ENCODE measurements at regions not wholly inside any gene's neighbourhood (a gene's known extent, or its start where the extent isn't known, plus 50 kb on each side); places are given as distances from the start of the nearest gene placed in this dataset.

DNA sequence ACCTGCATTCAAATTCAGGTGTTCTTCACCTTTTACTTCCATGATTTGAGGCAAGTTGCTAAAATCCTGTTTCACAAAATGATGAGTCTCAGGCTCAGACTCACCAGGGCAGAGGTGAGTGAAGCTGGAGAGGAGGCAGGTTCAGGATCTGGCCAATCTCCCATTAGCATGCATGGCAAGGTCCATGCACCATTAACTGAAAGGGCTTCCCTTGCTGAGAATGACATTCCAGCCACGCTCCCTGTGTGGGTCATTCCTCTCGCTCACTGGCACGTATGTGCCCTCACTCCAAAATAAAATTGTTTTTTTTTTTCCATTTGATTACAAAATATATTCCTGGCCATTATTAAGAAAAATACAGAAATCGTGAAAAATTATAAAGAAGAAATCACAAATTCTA is 257.6 kb downstream of the C12orf75 start:
- POLR2A ChIA-PET, result no interaction called here
- Histone ChIP-seq H3K4me2 (ENCODE audit: low read length) (no peak overlapping the region), H3K9me2 (ENCODE audit: insufficient read depth) (no peaks in the 10 kb centered on the region), H3K9me3 (ENCODE audit: control insufficient read depth in 1 of 2, insufficient read depth in 1 of 2, low read depth in 1 of 2, low read length in 2 of 2) (no peaks in the 10 kb centered on the region), H3K4me1 (ENCODE audit: control insufficient read depth in 1 of 2, insufficient read depth in 2 of 2, low read length in 2 of 2) (no peaks in the 10 kb centered on the region), H4K20me1 (ENCODE audit: insufficient read depth) (no peaks in the 10 kb centered on the region), H3K9ac (ENCODE audit: low read length) (no peak overlapping the region), H3K27me3 (ENCODE audit: insufficient read depth, low read length) (no peaks in the 10 kb centered on the region), H3K36me3 (ENCODE audit: control insufficient read depth in 1 of 2, insufficient read depth in 2 of 2, low read length in 2 of 2) (no peaks in the 10 kb centered on the region), H2AFZ (ENCODE audit: low read depth, low read length, poor library complexity, severe bottlenecking) (no peak overlapping the region), H3K79me2 (ENCODE audit: insufficient read depth, low read length) (no peaks in the 10 kb centered on the region), H3K4me3 (replicated peaks in 1 of 2; ENCODE audit: low read depth in 1 of 2, low read length in 2 of 2) (no peak overlapping the region), H3K27ac (ENCODE audit: low read depth, low read length) (no peak overlapping the region)
- BruUV-seq (replicated peaks), result no TSS peak
- RAD21 ChIA-PET (ENCODE audit: low non-redundant PET in 1 of 2, low total read pairs in 2 of 2, uncharacterized antibody in 2 of 2, unreplicated experiment in 2 of 2), result no interaction called here
- ATAC-seq (no peak), DNase-seq (ENCODE audit: low read depth, low spot score) (no peak)
- intact Hi-C loops (cut with micrococcal nuclease), result no loop called here
- TF ChIP-seq ZNF274 (IDR thresholded peaks at IDR 0.05; ENCODE audit: low read depth, low read length), result no peak
- TF ChIP-seq EGR1 (IDR thresholded peaks at IDR 0.05; ENCODE audit: low read depth), result no peak
- TF ChIP-seq EZH2phosphoT487 (IDR thresholded peaks at IDR 0.05; ENCODE audit: borderline replicate concordance), result no peak
- TF ChIP-seq JUND (IDR thresholded peaks at IDR 0.05), result no peak
- TF ChIP-seq POLR2A (IDR thresholded peaks at IDR 0.05; ENCODE audit: borderline replicate concordance, extremely low read depth, insufficient read depth, insufficient read length), result no peak
- CTCF ChIA-PET, result no interaction called here

DNA sequence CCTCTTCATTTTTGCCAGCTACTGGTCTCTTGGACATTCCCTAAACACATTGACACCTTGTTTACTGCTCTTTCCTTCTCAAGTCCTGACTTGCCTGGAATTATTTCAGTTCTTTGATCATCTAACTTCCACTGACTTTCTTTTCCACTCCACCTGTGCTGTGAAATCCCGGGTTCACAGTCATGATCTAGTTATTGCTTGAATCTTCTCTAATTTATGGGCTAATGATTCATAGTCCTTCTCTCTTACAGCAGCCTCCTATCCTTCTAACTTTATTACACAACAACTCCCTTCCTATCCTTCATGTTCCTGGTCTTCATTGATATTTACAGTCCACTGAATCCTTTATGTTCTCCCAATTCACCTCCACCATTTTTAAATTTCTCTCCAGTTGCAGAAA is 260.1 kb downstream of the C12orf75 start:
- no peak overlapping the region for H2AFZ ChIP-seq (ENCODE audit: low read depth, low read length, poor library complexity, severe bottlenecking)
- no peak overlapping the region for H3K27ac ChIP-seq (ENCODE audit: low read depth, low read length)
- TF ChIP-seq CBX3 (IDR thresholded peaks at IDR 0.05; ENCODE audit: low read depth) (no peak), POLR2AphosphoS5 (IDR thresholded peaks at IDR 0.05; ENCODE audit: low read depth, low read length) (no peak), ZFX (IDR thresholded peaks at IDR 0.05) (no peak), ELF1 (IDR thresholded peaks at IDR 0.05; ENCODE audit: borderline replicate concordance, low read depth) (no peak), REST (IDR thresholded peaks at IDR 0.05; ENCODE audit: low read depth) (no peak), EZH2phosphoT487 (IDR thresholded peaks at IDR 0.05; ENCODE audit: borderline replicate concordance) (no peak), FOSL1 (IDR thresholded peaks at IDR 0.05; ENCODE audit: low read depth) (no peak), ZNF274 (IDR thresholded peaks at IDR 0.05; ENCODE audit: low read depth, low read length) (no peak), CEBPB (IDR thresholded peaks at IDR 0.05; ENCODE audit: low read depth) (no peak)
- intact Hi-C loops (cut with micrococcal nuclease), result no loop called here
- no peaks in the 10 kb centered on the region for H3K36me3 ChIP-seq (ENCODE audit: control insufficient read depth in 1 of 2, insufficient read depth in 2 of 2, low read length in 2 of 2)
- H3K4me2 ChIP-seq (ENCODE audit: low read length), result no peak overlapping the region
- BruUV-seq (replicated peaks), result no TSS peak
- CTCF ChIA-PET, result no interaction called here
- H3K9me3 ChIP-seq (ENCODE audit: control insufficient read depth in 1 of 2, insufficient read depth in 1 of 2, low read depth in 1 of 2, low read length in 2 of 2), result no peaks in the 10 kb centered on the region
- H3K27me3 ChIP-seq (ENCODE audit: insufficient read depth, low read length), result no peaks in the 10 kb centered on the region
- no peak overlapping the region for H3K4me3 ChIP-seq (replicated peaks in 1 of 2; ENCODE audit: low read depth in 1 of 2, low read length in 2 of 2)
- POLR2A ChIA-PET, result no interaction called here
- H3K9ac ChIP-seq (ENCODE audit: low read length), result no peak overlapping the region
- RAD21 ChIA-PET (ENCODE audit: low non-redundant PET in 1 of 2, low total read pairs in 2 of 2, uncharacterized antibody in 2 of 2, unreplicated experiment in 2 of 2), result no interaction called here
- DNase-seq (ENCODE audit: low read depth, low spot score), result no peak
- H3K9me2 ChIP-seq (ENCODE audit: insufficient read depth), result no peaks in the 10 kb centered on the region
- no peaks in the 10 kb centered on the region for H3K4me1 ChIP-seq (ENCODE audit: control insufficient read depth in 1 of 2, insufficient read depth in 2 of 2, low read length in 2 of 2)
- H3K79me2 ChIP-seq (ENCODE audit: insufficient read depth, low read length), result no peaks in the 10 kb centered on the region
- ATAC-seq, result no peak
- H4K20me1 ChIP-seq (ENCODE audit: insufficient read depth), result no peaks in the 10 kb centered on the region
